ENCODE measurements at regions not wholly inside any gene's neighbourhood (a gene's known extent, or its start where the extent isn't known, plus 50 kb on each side); places are given as distances from the start of the nearest gene placed in this dataset.

GRCh38 chr3:177585271-177585670 is 388.0 kb upstream of the TBL1XR1 start:
- DNase-seq: no peak

GRCh38 chr3:177589041-177589650 is 391.9 kb upstream of the TBL1XR1 start:
- DNase-seq: no peak

GRCh38 chr3:177589911-177590381 is 392.7 kb upstream of the TBL1XR1 start:
- peak; percentile 88 for DNase-seq

- no peak for DNase-seq
Measured at GRCh38 chr3:177590826-177591225, 393.5 kb upstream of the TBL1XR1 start.

GRCh38 chr3:177591379-177591778 is 394.1 kb upstream of the TBL1XR1 start:
- DNase-seq: no peak

- DNase-seq: no peak
Measured at GRCh38 chr3:177594096-177594495, 396.8 kb upstream of the TBL1XR1 start.

GRCh38 chr3:177595530-177596188 is 398.4 kb upstream of the TBL1XR1 start:
- DNase-seq: no peak

- no peak for DNase-seq
Measured at GRCh38 chr3:177596248-177596815, 399.1 kb upstream of the TBL1XR1 start.

- peak; percentile 67 for DNase-seq
Measured at GRCh38 chr3:177596816-177597271, 399.6 kb upstream of the TBL1XR1 start.

GRCh38 chr3:177597311-177598096 is 400.2 kb upstream of the TBL1XR1 start:
- peak; percentile 85 for DNase-seq

- no peak for DNase-seq
Measured at GRCh38 chr3:177598097-177598833, 401.0 kb upstream of the TBL1XR1 start.

GRCh38 chr3:177599326-177599725 is 402.0 kb upstream of the TBL1XR1 start:
- no peak for DNase-seq

- DNase-seq: no peak
Measured at GRCh38 chr3:177599837-177600236, 402.6 kb upstream of the TBL1XR1 start.

GRCh38 chr3:177600411-177600810 is 403.1 kb upstream of the TBL1XR1 start:
- DNase-seq: no peak

GRCh38 chr3:177601152-177601551 is 403.9 kb upstream of the TBL1XR1 start:
- DNase-seq: no peak

- peak; percentile 51 for DNase-seq
Measured at GRCh38 chr3:177602601-177603147, 405.4 kb upstream of the TBL1XR1 start.

- no peak for DNase-seq
Measured at GRCh38 chr3:177603148-177603603, 405.9 kb upstream of the TBL1XR1 start.

- DNase-seq: no peak
Measured at GRCh38 chr3:177604181-177604580, 406.9 kb upstream of the TBL1XR1 start.

- no peak for DNase-seq
Measured at GRCh38 chr3:177606891-177607290, 409.6 kb upstream of the TBL1XR1 start.

GRCh38 chr3:177607589-177607988 is 410.3 kb upstream of the TBL1XR1 start:
- DNase-seq: no peak

GRCh38 chr3:177608443-177608842 is 411.2 kb upstream of the TBL1XR1 start:
- DNase-seq: no peak

GRCh38 chr3:177609613-177610012 is 412.3 kb upstream of the TBL1XR1 start:
- no peak for DNase-seq

All from NCI-H226 (cell line).